ENCODE measurements at regions not wholly inside any gene's neighbourhood (a gene's known extent, or its start where the extent isn't known, plus 50 kb on each side); places are given as distances from the start of the nearest gene placed in this dataset.
A peak's percentile ranks its signal among the peaks of the same experiment; 100 is the strongest.

- in situ Hi-C loops (cut with HindIII; ENCODE audit: extremely low pct_ligation_motif_present, low pct_unique_long_range_greater_than_20kb), result no loop called here
- ATAC-seq, result no peak
- intact Hi-C loops (cut with micrococcal nuclease; ENCODE audit: unreplicated experiment), result no loop called here
These were observed 425.8 kb downstream of the KCTD16 start for GRCh38 chr5:144596517-144596916.

GRCh38 chr5:144594919-144595318 is 424.2 kb downstream of the KCTD16 start:
- 75% methylated on average over 20 of the region's 25 CpGs for WGBS (ENCODE audit: low lambda C conversion rate)
- TF ChIP-seq SRSF1 (optimal IDR thresholded peaks at IDR 0.05; ENCODE audit: low read depth, low read length) (no peak), CREBL2 (CRISPR knock-in tag; IDR thresholded peaks at IDR 0.05; ENCODE audit: borderline replicate concordance) (no peak), ZNF749 (CRISPR knock-in tag; IDR thresholded peaks at IDR 0.05; ENCODE audit: borderline replicate concordance) (no peak), ZBTB44 (CRISPR knock-in tag; IDR thresholded peaks at IDR 0.05) (no peak), KDM3A (CRISPR knock-in tag; IDR thresholded peaks at IDR 0.05; ENCODE audit: low read depth) (no peak), CEBPB (IDR thresholded peaks at IDR 0.05; ENCODE audit: borderline replicate concordance, low read depth, low read length) (no peak), GPN1 (CRISPR knock-in tag; IDR thresholded peaks at IDR 0.05; ENCODE audit: borderline replicate concordance) (no peak), TFE3 (CRISPR knock-in tag; IDR thresholded peaks at IDR 0.05) (no peak), NR2F1 (CRISPR knock-in tag; IDR thresholded peaks at IDR 0.05) (no peak), ZNF282 (IDR thresholded peaks at IDR 0.05; ENCODE audit: partially characterized antibody) (no peak), ZNF572 (CRISPR knock-in tag; IDR thresholded peaks at IDR 0.05) (no peak), ZNF432 (CRISPR knock-in tag; IDR thresholded peaks at IDR 0.05; ENCODE audit: borderline replicate concordance) (no peak), GFI1 (CRISPR knock-in tag; IDR thresholded peaks at IDR 0.05; ENCODE audit: borderline replicate concordance) (no peak)

More at GRCh38 chr5:144596517-144596916, 425.8 kb downstream of the KCTD16 start:
- no peaks in the 10 kb centered on the region for H3K27me3 ChIP-seq (ENCODE audit: control insufficient read depth in 1 of 2, insufficient read depth in 2 of 2, low read length in 2 of 2)
- no peaks in the 10 kb centered on the region for H3K4me1 ChIP-seq (ENCODE audit: insufficient read depth, low read length)
- H3K79me2 ChIP-seq (ENCODE audit: insufficient read depth, low read length), result no peaks in the 10 kb centered on the region
- CTCF ChIA-PET (ENCODE audit: low intra/inter-chr PET ratio, low total read pairs), result no interaction called here
- H3K9ac ChIP-seq (ENCODE audit: insufficient read depth, low read depth, low read length), result no peak overlapping the region
- no peak for TF ChIP-seq NR2F6 (IDR thresholded peaks at IDR 0.05)
- no peak for TF ChIP-seq NR2F6 (CRISPR knock-in tag; IDR thresholded peaks at IDR 0.05)
- peak; percentile 93 for TF ChIP-seq MAFF (IDR thresholded peaks at IDR 0.05; ENCODE audit: low read depth, low read length)
- TF ChIP-seq MAFK (conservative IDR thresholded peaks at IDR 0.05 in 1 of 2, IDR thresholded peaks at IDR 0.05 in 1 of 2; ENCODE audit: low read length in 2 of 2), result peak; percentile 90 to 96
- FAIRE-seq, result no peak
- no peak overlapping the region for H3K4me3 ChIP-seq (replicated peaks in 1 of 3; ENCODE audit: insufficient read depth in 1 of 3, low read depth in 2 of 3, low read length in 3 of 3)
- H3K36me3 ChIP-seq (replicated peaks in 1 of 2; ENCODE audit: control insufficient read depth in 1 of 2, insufficient read depth in 2 of 2, low read length in 2 of 2), result no peaks in the 10 kb centered on the region
- no peak for DNase-seq (ENCODE audit: low spot score)
- POLR2A ChIA-PET, result no interaction called here
- no peak overlapping the region for H2AFZ ChIP-seq (ENCODE audit: low read length)
- 0% methylated on average over 2 of the region's 2 CpGs for WGBS (ENCODE audit: low lambda C conversion rate)
- H3K27ac ChIP-seq (ENCODE audit: extremely low read length, insufficient read depth, low read length), result no peak overlapping the region
- H3K4me2 ChIP-seq (ENCODE audit: low read depth, low read length), result no peak overlapping the region
- H4K20me1 ChIP-seq (ENCODE audit: insufficient read depth, low read length), result no peaks in the 10 kb centered on the region
- H3K9me3 ChIP-seq (ENCODE audit: low read length), result no peaks in the 10 kb centered on the region
- no TSS peak for BruUV-seq (replicated peaks)

More at GRCh38 chr5:144594919-144595318, 424.2 kb downstream of the KCTD16 start:
- in situ Hi-C loops (cut with HindIII; ENCODE audit: extremely low pct_ligation_motif_present, low pct_unique_long_range_greater_than_20kb), result no loop called here
- ChIA-PET CTCF (ENCODE audit: low intra/inter-chr PET ratio, low total read pairs) (no interaction called here), POLR2A (no interaction called here)
- Histone ChIP-seq H3K9ac (ENCODE audit: insufficient read depth, low read depth, low read length) (no peak overlapping the region), H3K4me2 (ENCODE audit: low read depth, low read length) (no peak overlapping the region), H3K4me1 (ENCODE audit: insufficient read depth, low read length) (no peaks in the 10 kb centered on the region), H4K20me1 (ENCODE audit: insufficient read depth, low read length) (no peaks in the 10 kb centered on the region), H3K79me2 (ENCODE audit: insufficient read depth, low read length) (no peaks in the 10 kb centered on the region), H2AFZ (ENCODE audit: low read length) (no peak overlapping the region), H3K4me3 (replicated peaks in 1 of 3; ENCODE audit: insufficient read depth in 1 of 3, low read depth in 2 of 3, low read length in 3 of 3) (no peak overlapping the region), H3K27ac (ENCODE audit: extremely low read length, insufficient read depth, low read length) (no peak overlapping the region), H3K9me3 (ENCODE audit: low read length) (no peaks in the 10 kb centered on the region), H3K27me3 (ENCODE audit: control insufficient read depth in 1 of 2, insufficient read depth in 2 of 2, low read length in 2 of 2) (no peaks in the 10 kb centered on the region), H3K36me3 (replicated peaks in 1 of 2; ENCODE audit: control insufficient read depth in 1 of 2, insufficient read depth in 2 of 2, low read length in 2 of 2) (no peaks in the 10 kb centered on the region)
- DNase-seq (ENCODE audit: low spot score), result no peak
- intact Hi-C loops (cut with micrococcal nuclease; ENCODE audit: unreplicated experiment), result no loop called here
- FAIRE-seq, result no peak
- no TSS peak for BruUV-seq (replicated peaks)
- no peak for ATAC-seq

Data from HepG2 (cell line).